Fibroblast of lung (primary cell): ENCODE measurements at regions not wholly inside any gene's neighbourhood (a gene's known extent, or its start where the extent isn't known, plus 50 kb on each side); places are given as distances from the start of the nearest gene placed in this dataset.
"Not testable (repeated sequence)": the region's sequence is repeated elsewhere in the genome, so short reads cannot be mapped to it uniquely, and the experiment has no call there.

Experiments
- DNase-seq, 2 donors: peaks; one replicate each; pipeline versions ENCODE4 v3.0.0 to v3.0.0-alpha.2; 2010; ENCODE audit warnings: low read depth in 2 of 2
- H2AFZ ChIP-seq: 2 replicates; pipeline ENCODE4 v1.5.1; 2012; ENCODE audit warnings: low read length, control low read depth, inconsistent platforms
- H3K27ac ChIP-seq: 2 replicates; pipeline ENCODE4 v1.5.1; 2011; ENCODE audit warnings: low read length, control low read depth; ENCODE audit not compliant: insufficient read depth
- H3K27me3 ChIP-seq: 2 replicates; pipeline ENCODE4 v1.5.1; 2011; ENCODE audit warnings: mild to moderate bottlenecking, low read length; ENCODE audit not compliant: control insufficient read depth, insufficient read depth
- H3K36me3 ChIP-seq: 2 replicates; pipeline ENCODE4 v1.5.1; 2011; ENCODE audit warnings: low read length; ENCODE audit not compliant: control insufficient read depth, insufficient read depth
- H3K4me1 ChIP-seq: 2 replicates; pipeline ENCODE4 v1.5.1; 2011; ENCODE audit warnings: low read length; ENCODE audit not compliant: control insufficient read depth, insufficient read depth; ENCODE audit errors: extremely low read depth
- H3K4me2 ChIP-seq: 2 replicates; pipeline ENCODE4 v1.5.1; 2011; ENCODE audit warnings: low read length, control low read depth; ENCODE audit not compliant: insufficient read depth; ENCODE audit errors: extremely low read depth
- H3K4me3 ChIP-seq, 4 experiments: fragments of 200-600 bp in 1 of 4; sonication (generic) in 1 of 4; replicated peaks in 1 of 4; 2 replicates each; pipeline ENCODE4 v1.5.1; 2011 to 2016; ENCODE audit warnings: low read length in 4 of 4, low read depth in 3 of 4, mild to moderate bottlenecking in 3 of 4, control low read depth in 2 of 4, inconsistent platforms in 1 of 4, mixed read lengths in 1 of 4; ENCODE audit not compliant: insufficient read depth in 1 of 4; ENCODE audit errors: control extremely low read depth in 1 of 4
- H3K79me2 ChIP-seq: 2 replicates; pipeline ENCODE4 v1.5.1; 2012; ENCODE audit warnings: mild to moderate bottlenecking, low read length, inconsistent platforms; ENCODE audit not compliant: control insufficient read depth, insufficient read depth
- H3K9ac ChIP-seq: 2 replicates; pipeline ENCODE4 v1.5.1; 2011; ENCODE audit warnings: mild to moderate bottlenecking, low read length, control low read depth; ENCODE audit not compliant: insufficient read depth
- H3K9me3 ChIP-seq: 2 replicates; pipeline ENCODE4 v1.5.1; 2012; ENCODE audit warnings: low read depth, low read length; ENCODE audit not compliant: control insufficient read depth, insufficient read depth
- H4K20me1 ChIP-seq: 2 replicates; pipeline ENCODE4 v1.5.1; 2011; ENCODE audit warnings: low read length; ENCODE audit not compliant: control insufficient read depth, insufficient read depth; ENCODE audit errors: extremely low read depth
- CTCF ChIP-seq, 2 donors: IDR thresholded peaks in 1 of 2; conservative IDR thresholded peaks in 1 of 2; 1 replicate in 1 of 2; 2 replicates in 1 of 2; pipeline ENCODE4 v1.5.1; 2011 to 2012; ENCODE audit warnings: low read length in 2 of 2, control low read depth in 1 of 2, inconsistent platforms in 1 of 2, low read depth in 1 of 2, mild to moderate bottlenecking in 1 of 2
- EZH2 ChIP-seq: IDR thresholded peaks from 2 replicates; pipeline ENCODE4 v1.5.1; 2012; ENCODE audit warnings: low read length, control low read depth, mild to moderate bottlenecking; ENCODE audit errors: missing control alignments

GRCh38 chr12:33514893-33515292, 75.3 kb upstream of the SYT10 start:
- H3K36me3 ChIP-seq, result no peaks in the 10 kb centered on the region
- no peaks in the 10 kb centered on the region for H3K27me3 ChIP-seq
- H3K79me2 ChIP-seq, result no peaks in the 10 kb centered on the region
- no peak for DNase-seq
- no peak overlapping the region for H3K4me3 ChIP-seq
- no peak overlapping the region for H3K4me2 ChIP-seq
- H3K27ac ChIP-seq, result no peak overlapping the region
- H2AFZ ChIP-seq, result no peak overlapping the region
- no peaks in the 10 kb centered on the region for H4K20me1 ChIP-seq
- TF ChIP-seq EZH2 (no peak), CTCF (conservative IDR thresholded peaks at IDR 0.05 in 1 of 2, IDR thresholded peaks at IDR 0.05 in 1 of 2; ENCODE audit: low read depth in 1 of 2, low read length in 2 of 2) (no peak)
- no peaks in the 10 kb centered on the region for H3K4me1 ChIP-seq
- H3K9me3 ChIP-seq, result no peaks in the 10 kb centered on the region
- no peak overlapping the region for H3K9ac ChIP-seq

GRCh38 chr12:33519566-33519965, 79.9 kb upstream of the SYT10 start:
- Histone ChIP-seq H2AFZ (no peak overlapping the region), H3K9ac (no peak overlapping the region), H3K4me2 (no peak overlapping the region), H4K20me1 (no peaks in the 10 kb centered on the region), H3K4me3 (no peak overlapping the region), H3K79me2 (no peaks in the 10 kb centered on the region), H3K27ac (no peak overlapping the region), H3K9me3 (no peaks in the 10 kb centered on the region), H3K36me3 (no peaks in the 10 kb centered on the region), H3K27me3 (no peaks in the 10 kb centered on the region), H3K4me1 (no peaks in the 10 kb centered on the region)
- TF ChIP-seq EZH2 (no peak), CTCF (conservative IDR thresholded peaks at IDR 0.05 in 1 of 2, IDR thresholded peaks at IDR 0.05 in 1 of 2; ENCODE audit: low read depth in 1 of 2, low read length in 2 of 2) (no peak)
- no peak for DNase-seq

GRCh38 chr12:33520505-33521302, 81.1 kb upstream of the SYT10 start:
- not testable (repeated sequence) for H3K4me1 ChIP-seq, H3K79me2 ChIP-seq, H3K36me3 ChIP-seq, H4K20me1 ChIP-seq, H3K9me3 ChIP-seq, H2AFZ ChIP-seq, DNase-seq, H3K27me3 ChIP-seq, H3K9ac ChIP-seq, H3K4me2 ChIP-seq, H3K27ac ChIP-seq, H3K4me3 ChIP-seq
